Fibroblast of lung (primary cell): ENCODE measurements at regions not wholly inside any gene's neighbourhood (a gene's known extent, or its start where the extent isn't known, plus 50 kb on each side); places are given as distances from the start of the nearest gene placed in this dataset.

Experiments
- CTCF ChIP-seq, 2 donors: IDR thresholded peaks in 1 of 2; conservative IDR thresholded peaks in 1 of 2; 1 replicate in 1 of 2; 2 replicates in 1 of 2; pipeline ENCODE4 v1.5.1; 2011 to 2012; ENCODE audit warnings: low read length in 2 of 2, control low read depth in 1 of 2, inconsistent platforms in 1 of 2, low read depth in 1 of 2, mild to moderate bottlenecking in 1 of 2
- EZH2 ChIP-seq: IDR thresholded peaks from 2 replicates; pipeline ENCODE4 v1.5.1; 2012; ENCODE audit warnings: low read length, control low read depth, mild to moderate bottlenecking; ENCODE audit errors: missing control alignments

GRCh38 chr6:139862311-139862710 lies 487.9 kb upstream of the CITED2 start:
- TF ChIP-seq EZH2, result no peak
- TF ChIP-seq CTCF (conservative IDR thresholded peaks at IDR 0.05 in 1 of 2, IDR thresholded peaks at IDR 0.05 in 1 of 2; ENCODE audit: low read depth in 1 of 2, low read length in 2 of 2), result no peak
